Kidney (tissue), 13 donors: ENCODE measurements at regions not wholly inside any gene's neighbourhood (a gene's known extent, or its start where the extent isn't known, plus 50 kb on each side); places are given as distances from the start of the nearest gene placed in this dataset.
"Not testable (repeated sequence)": the region's sequence is repeated elsewhere in the genome, so short reads cannot be mapped to it uniquely, and the experiment has no call there.

Experiments
- DNase-seq, 5 donors: peaks; one replicate each; pipeline ENCODE4 v3.0.0-alpha.2; 2013 to 2020
- FAIRE-seq: peaks from 2 replicates; lab custom pipeline; 2012; peaks lifted over from hg19 to GRCh38; lab: Jason Lieb, UNC
- H3K27ac ChIP-seq, 2 donors: one replicate each; pipeline ENCODE4 v1.7.0; 2013; ENCODE audit warnings: low read depth in 2 of 2, low read length in 2 of 2, inconsistent platforms in 1 of 2
- H3K27me3 ChIP-seq: one replicate; pipeline ENCODE4 v1.7.1; 2013; ENCODE audit warnings: low read length, inconsistent platforms; ENCODE audit not compliant: control insufficient read depth, insufficient read depth
- H3K36me3 ChIP-seq, 3 donors: one replicate each; pipeline versions ENCODE4 v1.7.0 to v1.7.1; 2013; ENCODE audit warnings: low read length in 3 of 3, control low read depth in 1 of 3, inconsistent platforms in 1 of 3; ENCODE audit not compliant: insufficient read depth in 3 of 3, control insufficient read depth in 2 of 3
- H3K4me1 ChIP-seq, 3 donors: one replicate each; pipeline versions ENCODE4 v1.7.0 to v1.7.1; 2013; ENCODE audit warnings: low read length in 3 of 3, inconsistent platforms in 1 of 3, low read depth in 1 of 3; ENCODE audit not compliant: control insufficient read depth in 2 of 3, insufficient read depth in 2 of 3
- H3K4me3 ChIP-seq, 3 donors: one replicate each; pipeline versions ENCODE4 v1.7.0 to v1.8.1; 2013; ENCODE audit warnings: low read length in 3 of 3, control low read depth in 1 of 3, inconsistent platforms in 1 of 3
- H3K9ac ChIP-seq, 3 donors: one replicate each; pipeline versions ENCODE4 v1.7.0 to v1.7.1; 2013; ENCODE audit warnings: low read length in 3 of 3, control low read depth in 1 of 3, inconsistent platforms in 1 of 3
- H3K9me3 ChIP-seq, 3 donors: one replicate each; pipeline versions ENCODE4 v1.7.0 to v1.7.1; 2013; ENCODE audit warnings: low read length in 3 of 3, control low read depth in 1 of 3, inconsistent platforms in 1 of 3; ENCODE audit not compliant: control insufficient read depth in 2 of 3, insufficient read depth in 1 of 3
- intact Hi-C: fragments of 100-400 bp; cut with DNase I; formaldehyde crosslinking; loops from one replicate; pipeline ENCODE4 v1.11.1; 2022
- TF ChIP-seq, protein P1 (sequence below): IDR thresholded peaks from 3 replicates; pipeline ENCODE4 v1.5.1; 2012; ENCODE audit warnings: mild to moderate bottlenecking, moderate library complexity, borderline replicate concordance; ENCODE audit not compliant: insufficient read depth; ENCODE audit errors: extremely low read depth
- donor health status: control.
- donor health status: control.
- donor health status: control.
- donor health status: control.
- donor health status: control.
- donor health status: DM: yes; HTN: yes; CAD: no.
- donor health status: Normal renal cell carcinoma (clear cell type).

DNA sequence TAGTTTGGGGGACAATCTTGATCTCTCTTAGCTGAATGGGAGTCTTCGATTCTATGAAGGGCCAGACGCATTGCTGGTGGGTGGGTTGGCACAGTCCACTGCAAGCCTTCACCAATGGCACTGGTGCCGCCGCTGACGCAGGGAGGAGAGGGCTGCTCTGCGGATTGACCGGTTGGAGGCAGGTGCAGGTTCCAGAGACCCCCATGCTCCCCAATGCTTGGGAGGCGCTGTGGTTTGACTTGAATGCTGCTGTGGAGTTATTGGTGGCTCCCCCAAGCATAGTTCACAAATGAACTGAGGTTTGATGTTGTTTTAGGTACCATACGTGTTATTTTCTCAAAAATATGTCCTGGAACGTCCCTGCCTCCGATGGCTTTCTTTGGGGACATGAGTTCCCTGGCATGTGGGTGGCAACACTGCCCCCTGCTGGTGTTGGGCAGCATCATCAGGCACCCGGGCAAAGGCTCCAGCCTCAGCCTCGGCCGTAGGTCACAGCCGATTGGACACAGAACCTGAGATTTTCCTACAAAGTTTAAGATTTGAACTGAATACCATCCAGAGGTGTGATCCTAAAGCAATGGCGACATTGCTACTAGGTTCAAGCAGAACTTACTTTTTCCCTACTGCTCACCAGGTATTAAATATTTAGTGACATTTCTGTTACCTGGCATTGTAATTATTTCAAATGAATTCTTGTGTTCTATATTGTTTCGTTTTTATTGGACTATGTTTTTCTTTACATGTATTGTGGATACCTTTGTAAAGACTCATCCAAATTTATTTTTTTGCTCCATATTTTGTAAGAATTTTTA lies 95.5 kb downstream of the ANKRD10 start:
- H3K4me3 ChIP-seq: no peak overlapping the region
- H3K9me3 ChIP-seq: no peaks in the 10 kb centered on the region
- H3K36me3 ChIP-seq: no peaks in the 10 kb centered on the region
- no peaks in the 10 kb centered on the region for H3K27me3 ChIP-seq
- peak overlapping the region in 1 of 3 donors; percentile 28 for H3K9ac ChIP-seq
- H3K4me1 ChIP-seq: peaks cover 0 to 4% (median 3%) of the 10 kb centered on the region in 3 donors
- TF ChIP-seq, protein P1, sequence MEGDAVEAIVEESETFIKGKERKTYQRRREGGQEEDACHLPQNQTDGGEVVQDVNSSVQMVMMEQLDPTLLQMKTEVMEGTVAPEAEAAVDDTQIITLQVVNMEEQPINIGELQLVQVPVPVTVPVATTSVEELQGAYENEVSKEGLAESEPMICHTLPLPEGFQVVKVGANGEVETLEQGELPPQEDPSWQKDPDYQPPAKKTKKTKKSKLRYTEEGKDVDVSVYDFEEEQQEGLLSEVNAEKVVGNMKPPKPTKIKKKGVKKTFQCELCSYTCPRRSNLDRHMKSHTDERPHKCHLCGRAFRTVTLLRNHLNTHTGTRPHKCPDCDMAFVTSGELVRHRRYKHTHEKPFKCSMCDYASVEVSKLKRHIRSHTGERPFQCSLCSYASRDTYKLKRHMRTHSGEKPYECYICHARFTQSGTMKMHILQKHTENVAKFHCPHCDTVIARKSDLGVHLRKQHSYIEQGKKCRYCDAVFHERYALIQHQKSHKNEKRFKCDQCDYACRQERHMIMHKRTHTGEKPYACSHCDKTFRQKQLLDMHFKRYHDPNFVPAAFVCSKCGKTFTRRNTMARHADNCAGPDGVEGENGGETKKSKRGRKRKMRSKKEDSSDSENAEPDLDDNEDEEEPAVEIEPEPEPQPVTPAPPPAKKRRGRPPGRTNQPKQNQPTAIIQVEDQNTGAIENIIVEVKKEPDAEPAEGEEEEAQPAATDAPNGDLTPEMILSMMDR: peak; percentile 93
- DNase-seq (peak; percentile 87 to 91 (median 88)), FAIRE-seq (peak; percentile 25)
- intact Hi-C loops: loop anchor here (10.0 kb wide), 1 partner anchor 225 kb away; no protein-coding TSS in a partner anchor
- no peak overlapping the region for H3K27ac ChIP-seq

DNA sequence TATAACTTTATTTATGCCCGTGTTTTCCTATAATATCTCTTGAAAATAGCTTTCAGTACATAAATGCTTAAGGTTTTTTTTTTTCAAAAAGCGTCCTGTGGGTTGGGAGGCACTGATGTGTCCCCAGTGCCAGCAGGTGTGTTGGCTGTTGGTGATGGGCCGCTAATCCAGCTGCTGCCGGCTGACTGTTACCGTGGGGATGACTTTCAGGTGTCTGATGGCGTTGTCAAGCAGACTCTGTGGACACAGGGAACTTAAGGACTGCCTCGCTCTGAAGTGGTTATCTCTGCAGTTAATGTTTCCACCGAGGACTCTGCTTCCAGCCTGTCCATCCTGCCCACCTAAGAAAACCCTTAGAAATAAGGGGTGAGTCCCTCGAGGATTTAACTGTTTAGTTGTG lies 94.5 kb downstream of the ANKRD10 start:
- FAIRE-seq (no peak), DNase-seq (no peak)
- Histone ChIP-seq H3K9me3 (no peaks in the 10 kb centered on the region), H3K27me3 (no peaks in the 10 kb centered on the region), H3K27ac (no peak overlapping the region), H3K36me3 (no peaks in the 10 kb centered on the region), H3K4me1 (peaks cover 0 to 4% (median 3%) of the 10 kb centered on the region in 3 donors), H3K9ac (no peak overlapping the region), H3K4me3 (no peak overlapping the region)
- intact Hi-C loops: no loop called here
- TF ChIP-seq, protein P1: no peak

DNA sequence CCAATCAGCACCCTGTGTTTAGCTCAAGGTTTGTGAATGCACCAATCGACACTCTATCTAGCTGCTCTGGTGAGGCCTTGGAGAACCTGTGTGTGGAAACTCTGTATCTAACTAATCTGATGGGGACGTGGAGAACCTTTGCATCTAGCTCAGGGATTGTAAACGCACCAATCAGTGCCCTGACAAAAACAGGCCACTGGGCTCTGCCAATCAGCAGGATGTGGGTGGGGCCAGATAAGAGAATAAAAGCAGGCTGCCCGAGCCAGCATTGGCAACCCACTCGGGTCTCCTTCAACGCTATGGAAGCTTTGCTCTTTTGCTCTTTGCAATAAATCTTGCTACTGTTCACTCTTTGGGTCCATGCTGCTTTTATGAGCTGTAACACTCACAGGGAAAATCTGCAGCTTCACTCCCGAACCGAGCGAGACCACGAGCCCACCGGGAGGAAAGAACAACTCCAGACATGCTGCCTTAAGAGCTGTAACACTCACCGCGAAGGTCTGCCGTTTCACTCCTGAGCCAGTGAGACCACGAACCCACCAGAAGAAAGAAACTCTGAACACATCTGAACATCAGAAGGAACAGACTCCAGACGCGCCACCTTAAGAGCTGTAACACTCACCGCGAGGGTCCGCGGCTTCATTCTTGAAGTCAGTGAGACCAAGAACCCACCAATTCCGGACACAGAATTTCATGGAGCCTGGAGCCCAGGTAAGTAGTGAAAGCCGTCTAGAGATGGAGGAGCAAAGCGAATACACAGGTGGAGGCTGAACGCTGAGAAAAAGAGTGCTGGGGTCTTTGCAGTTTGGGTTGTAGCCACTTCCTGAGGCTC lies 92.8 kb downstream of the ANKRD10 start:
- H3K4me3 ChIP-seq, H3K9me3 ChIP-seq, FAIRE-seq, intact Hi-C loops, H3K36me3 ChIP-seq, H3K9ac ChIP-seq, H3K27ac ChIP-seq, H3K4me1 ChIP-seq, H3K27me3 ChIP-seq, DNase-seq: not testable (repeated sequence)

DNA sequence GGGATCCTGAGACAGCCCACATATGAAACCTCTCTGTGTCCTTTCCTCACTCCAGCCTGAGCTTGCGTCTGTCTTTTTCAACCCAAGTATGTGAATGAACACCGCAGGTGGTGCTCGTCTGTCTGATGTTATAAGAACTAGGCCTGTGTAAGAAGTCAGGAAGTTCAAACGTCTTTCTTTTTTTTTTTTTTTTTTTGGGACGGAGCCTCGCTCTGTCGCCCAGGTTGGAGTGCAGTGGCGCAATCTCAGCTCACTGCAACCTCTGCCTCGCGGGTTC lies 92.3 kb downstream of the ANKRD10 start:
- TF ChIP-seq, protein P1: no peak
- Histone ChIP-seq H3K9ac (no peak overlapping the region), H3K4me1 (peaks cover 0 to 4% (median 3%) of the 10 kb centered on the region in 3 donors), H3K27ac (no peak overlapping the region), H3K27me3 (no peaks in the 10 kb centered on the region), H3K4me3 (no peak overlapping the region), H3K9me3 (no peaks in the 10 kb centered on the region), H3K36me3 (no peaks in the 10 kb centered on the region)
- FAIRE-seq: no peak
- no peak for DNase-seq
- intact Hi-C loops: no loop called here
